GM23338 (cell line): ENCODE measurements at regions not wholly inside any gene's neighbourhood (a gene's known extent, or its start where the extent isn't known, plus 50 kb on each side); places are given as distances from the start of the nearest gene placed in this dataset.
A peak's percentile ranks its signal among the peaks of the same experiment; 100 is the strongest.

ENCODE experiments used
- ATAC-seq: fragments of 200-7000 bp; cut with Tn5 transposase; 3 replicates; pipeline ENCODE4 v1.9.1; 2020
- DNase-seq: peaks from one replicate; pipeline ENCODE4 v3.0.0-alpha.2; 2015; ENCODE audit warnings: low spot score
- H2AFZ ChIP-seq: fragments of 200-600 bp; sonication (generic); 2 replicates; pipeline ENCODE4 v1.8.0; 2016; ENCODE audit warnings: antibody characterized with exemption, mild to moderate bottlenecking, moderate library complexity
- H3F3A ChIP-seq: fragments of 200-600 bp; sonication (generic); replicated peaks from 2 replicates; pipeline ENCODE4 v1.8.0; 2017; ENCODE audit warnings: antibody characterized with exemption, mixed run types, low read depth
- H3K27ac ChIP-seq: fragments of 200-600 bp; sonication (generic); 2 replicates; pipeline ENCODE4 v1.6.1; 2016; ENCODE audit warnings: low read depth
- H3K27me3 ChIP-seq: fragments of 200-600 bp; sonication (generic); 2 replicates; pipeline ENCODE4 v1.8.0; 2016; ENCODE audit warnings: mild to moderate bottlenecking, mixed run types, moderate library complexity; ENCODE audit not compliant: insufficient read depth
- H3K36me3 ChIP-seq: fragments of 200-600 bp; sonication (generic); 2 replicates; pipeline ENCODE4 v1.8.0; 2016; ENCODE audit warnings: mild to moderate bottlenecking; ENCODE audit not compliant: insufficient read depth
- H3K4me1 ChIP-seq: fragments of 200-600 bp; sonication (generic); 2 replicates; pipeline ENCODE4 v1.8.0; 2016; ENCODE audit warnings: mild to moderate bottlenecking, moderate library complexity; ENCODE audit not compliant: insufficient read depth
- H3K4me2 ChIP-seq: fragments of 200-600 bp; sonication (generic); 2 replicates; pipeline ENCODE4 v1.7.1; 2017; ENCODE audit warnings: mixed run types
- H3K4me3 ChIP-seq: fragments of 200-600 bp; sonication (generic); 2 replicates; pipeline ENCODE4 v1.6.1; 2016; ENCODE audit warnings: mixed run types
- H3K79me2 ChIP-seq: fragments of 200-600 bp; sonication (generic); replicated peaks from 2 replicates; pipeline ENCODE4 v1.8.0; 2017; ENCODE audit warnings: mild to moderate bottlenecking; ENCODE audit not compliant: insufficient read depth
- H3K9me2 ChIP-seq: fragments of 200-600 bp; sonication (generic); 2 replicates; pipeline ENCODE4 v1.8.0; 2017; ENCODE audit not compliant: insufficient read depth
- H4K20me1 ChIP-seq: fragments of 200-600 bp; sonication (generic); replicated peaks from 2 replicates; pipeline ENCODE4 v1.8.0; 2017; ENCODE audit warnings: mild to moderate bottlenecking; ENCODE audit not compliant: insufficient read depth
- H3K27ac Mint-ChIP-seq: 2 replicates; pipeline ENCODE4 v1.8.0; 2020; ENCODE audit warnings: inconsistent platforms, mild to moderate bottlenecking, moderate library complexity, mixed read lengths
- H3K27me3 Mint-ChIP-seq: 3 replicates; pipeline ENCODE4 v1.8.0; 2022; ENCODE audit warnings: low read depth, mild to moderate bottlenecking, moderate library complexity, mixed read lengths, inconsistent platforms; ENCODE audit not compliant: insufficient read depth, poor library complexity
- H3K36me3 Mint-ChIP-seq: 3 replicates; pipeline ENCODE4 v1.8.0; 2021; ENCODE audit warnings: low read depth, mild to moderate bottlenecking, inconsistent platforms, moderate library complexity, mixed read lengths
- H3K4me1 Mint-ChIP-seq: 3 replicates; pipeline ENCODE4 v1.8.0; 2020; ENCODE audit warnings: mild to moderate bottlenecking, inconsistent platforms, mixed read lengths
- H3K4me3 Mint-ChIP-seq: 3 replicates; pipeline ENCODE4 v1.8.0; 2021; ENCODE audit warnings: moderate library complexity, mild to moderate bottlenecking, inconsistent platforms, mixed read lengths
- H3K9me3 Mint-ChIP-seq: 3 replicates; pipeline ENCODE4 v1.8.0; 2020; ENCODE audit warnings: moderate library complexity, mild to moderate bottlenecking, inconsistent platforms, mixed read lengths
- CREB1 ChIP-seq: fragments of 250-450 bp; sonication (Bioruptor Pico); IDR thresholded peaks from 2 replicates; pipeline ENCODE4 v1.5.0; 2020; ENCODE audit warnings: low read depth, mild to moderate bottlenecking, moderate library complexity
- CTCF ChIP-seq, 2 experiments: fragments of 200-600 bp in 1 of 2; sonication (generic) in 1 of 2; conservative IDR thresholded peaks; 2 replicates each; pipeline versions ENCODE4 v1.5.1 to v1.6.1; 2016 to 2017; ENCODE audit warnings: antibody characterized with exemption in 2 of 2, low read depth in 2 of 2, mild to moderate bottlenecking in 2 of 2, moderate library complexity in 1 of 2
- EZH2phosphoT487 ChIP-seq: fragments of 200-600 bp; sonication (generic); IDR thresholded peaks from one replicate; pipeline ENCODE4 v1.8.1; 2018; ENCODE audit warnings: antibody characterized with exemption; ENCODE audit not compliant: unreplicated experiment
- POLR2AphosphoS5 ChIP-seq: IDR thresholded peaks from 2 replicates; pipeline ENCODE4 v1.6.1; 2016; ENCODE audit warnings: antibody characterized with exemption, low read depth
- REST ChIP-seq: IDR thresholded peaks from one replicate; pipeline ENCODE4 v1.6.1; 2018; ENCODE audit warnings: antibody characterized with exemption; ENCODE audit not compliant: unreplicated experiment
- STAT1 ChIP-seq: IDR thresholded peaks from one replicate; pipeline ENCODE4 v1.6.1; 2016; ENCODE audit warnings: antibody characterized with exemption; ENCODE audit not compliant: unreplicated experiment
- ZNF114 ChIP-seq: fragments of 250-450 bp; sonication (Bioruptor Pico); IDR thresholded peaks from 2 replicates; pipeline ENCODE4 v1.5.0; 2020; ENCODE audit warnings: mild to moderate bottlenecking, moderate library complexity
- ZNF331 ChIP-seq: fragments of 250-450 bp; sonication (Bioruptor Pico); IDR thresholded peaks from 2 replicates; pipeline ENCODE4 v1.5.0; 2020; ENCODE audit warnings: low read depth, mild to moderate bottlenecking, moderate library complexity

DNA sequence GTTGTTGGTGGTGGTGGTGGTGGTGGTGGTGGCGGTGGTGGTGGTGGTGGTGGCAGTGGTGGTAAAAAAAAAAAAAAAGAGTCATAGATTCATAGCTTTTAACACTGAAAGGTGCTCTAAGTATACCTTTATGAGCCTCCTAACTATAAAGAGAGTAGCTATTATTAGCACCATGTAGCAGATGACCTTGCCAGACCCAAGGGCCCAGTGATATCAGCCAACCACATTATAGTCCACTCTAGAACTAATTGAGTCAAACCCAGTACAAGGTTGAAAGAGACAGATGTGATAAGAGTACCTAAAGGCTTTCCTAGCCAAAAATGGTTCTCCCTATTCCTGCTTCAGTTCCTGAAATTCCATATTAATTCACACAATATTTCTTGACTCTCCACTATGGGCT is 245.3 kb downstream of the HACE1 start (continued):
- no peak for TF ChIP-seq CTCF (conservative IDR thresholded peaks at IDR 0.05; ENCODE audit: low read depth in 2 of 2)
- no peak for TF ChIP-seq ZNF331 (CRISPR knock-in tag)
- no peak for TF ChIP-seq STAT1
- no peak for TF ChIP-seq ZNF114 (CRISPR knock-in tag)

- peaks cover 7% of the 10 kb centered on the region for H3K9me2 ChIP-seq
- H3K36me3 ChIP-seq = no peaks in the 10 kb centered on the region
- H3K4me2 ChIP-seq = no peak overlapping the region
- no peaks in the 10 kb centered on the region for H3F3A ChIP-seq
- no peaks in the 10 kb centered on the region for H3K36me3 Mint-ChIP-seq
- no peaks in the 10 kb centered on the region; the same call in 1 of the 2 replicates for H4K20me1 ChIP-seq
- TF ChIP-seq ZNF331 (CRISPR knock-in tag) = no peak
- TF ChIP-seq CREB1 (CRISPR knock-in tag) = no peak
- no peak for TF ChIP-seq EZH2phosphoT487
- no peaks in the 10 kb centered on the region for H3K79me2 ChIP-seq
- H3K27ac Mint-ChIP-seq = no peak overlapping the region
- peak; percentile 33 for DNase-seq
- H3K4me3 ChIP-seq = no peak overlapping the region
- peaks cover 5% of the 10 kb centered on the region; the same call in 2 of the 3 replicates for H3K4me1 Mint-ChIP-seq
- no peak overlapping the region for H3K4me3 Mint-ChIP-seq
- ATAC-seq = no peak
- no peak overlapping the region for H2AFZ ChIP-seq
- H3K27ac ChIP-seq = no peak overlapping the region
- no peaks in the 10 kb centered on the region for H3K27me3 Mint-ChIP-seq
- no peaks in the 10 kb centered on the region for H3K27me3 ChIP-seq
- H3K9me3 Mint-ChIP-seq = no peaks in the 10 kb centered on the region; the same call in 2 of the 3 replicates
- H3K4me1 ChIP-seq = no peaks in the 10 kb centered on the region
Observed at GRCh38 chr6:104613416-104614001, 246.2 kb downstream of the HACE1 start.

GRCh38 chr6:104612541-104612940 is 247.2 kb downstream of the HACE1 start:
- no peaks in the 10 kb centered on the region for H3K27me3 ChIP-seq
- H3K4me3 ChIP-seq = no peak overlapping the region
- peaks cover 5% of the 10 kb centered on the region; the same call in 2 of the 3 replicates for H3K4me1 Mint-ChIP-seq
- no peak overlapping the region for H3K4me3 Mint-ChIP-seq
- DNase-seq = no peak
- no peaks in the 10 kb centered on the region for H3K79me2 ChIP-seq
- H3K27ac Mint-ChIP-seq = no peak overlapping the region
- H3K4me1 ChIP-seq = no peaks in the 10 kb centered on the region
- H3K9me2 ChIP-seq = peaks cover 7% of the 10 kb centered on the region
- no peak overlapping the region for H3K27ac ChIP-seq
- no peaks in the 10 kb centered on the region; the same call in 1 of the 2 replicates for H4K20me1 ChIP-seq
- ATAC-seq = no peak
- no peaks in the 10 kb centered on the region for H3K27me3 Mint-ChIP-seq
- H3F3A ChIP-seq = no peaks in the 10 kb centered on the region
- no peaks in the 10 kb centered on the region; the same call in 2 of the 3 replicates for H3K9me3 Mint-ChIP-seq
- H2AFZ ChIP-seq = 0 out of 2 replicates have a peak overlapping the region, but pooled peaks have one; percentile 5
- H3K36me3 ChIP-seq = no peaks in the 10 kb centered on the region
- H3K4me2 ChIP-seq = no peak overlapping the region
- H3K36me3 Mint-ChIP-seq = no peaks in the 10 kb centered on the region
- TF ChIP-seq POLR2AphosphoS5 (no peak), REST (no peak)
